ENCODE measurements at regions not wholly inside any gene's neighbourhood (a gene's known extent, or its start where the extent isn't known, plus 50 kb on each side); places are given as distances from the start of the nearest gene placed in this dataset.

GRCh38 chr10:130660266-130660665 lies 524.1 kb downstream of the GLRX3 start:
- no peak for TF ChIP-seq CTCF (conservative IDR thresholded peaks at IDR 0.05; ENCODE audit: low read length)
- TF ChIP-seq EZH2phosphoT487 (IDR thresholded peaks at IDR 0.05; ENCODE audit: borderline replicate concordance, low read depth, low read length): no peak
